HepG2 (cell line): ENCODE measurements at regions not wholly inside any gene's neighbourhood (a gene's known extent, or its start where the extent isn't known, plus 50 kb on each side); places are given as distances from the start of the nearest gene placed in this dataset.

Source experiments
- ATAC-seq: fragments of 200-7000 bp; cut with Tn5 transposase; 3 replicates; pipeline ENCODE4 v1.9.1; 2020; ENCODE audit warnings: mild to moderate bottlenecking, moderate library complexity
- BruUV-seq: library from RNA; stranded (reverse); fragments of 400-500 nt; replicated peaks from 2 replicates; lab custom pipeline; 2021; lab: Mats Ljungman, UMichigan
- CTCF ChIA-PET: fragments of 300-600 bp; formaldehyde crosslinking; extraction: SDS; loops from one replicate; lab custom pipeline; 2021; ENCODE audit warnings: low total read pairs, inconsistent platforms, low intra/inter-chr PET ratio; lab: Yijun Ruan, JAX
- POLR2A ChIA-PET: fragments of 350-600 bp; sonication (Branson Sonifier 250); formaldehyde crosslinking; loops from one replicate; lab custom pipeline; 2020; ENCODE audit warnings: antibody characterized with exemption, inconsistent platforms; lab: Yijun Ruan, JAX
- DNase-seq: peaks from one replicate; pipeline ENCODE4 v3.0.0-alpha.2; 2015; ENCODE audit warnings: low spot score
- FAIRE-seq: peaks from 3 replicates; lab custom pipeline; 2011; peaks lifted over from hg19 to GRCh38; lab: Jason Lieb, UNC
- H2AFZ ChIP-seq: one replicate; pipeline ENCODE4 v1.6.1; 2011; ENCODE audit warnings: low read length, inconsistent platforms
- H3K27ac ChIP-seq: fragments of 300-600 bp; 3 replicates; pipeline ENCODE4 v1.8.0; 2011; ENCODE audit warnings: mixed run types, mild to moderate bottlenecking, mixed read lengths, low read length, inconsistent platforms; ENCODE audit not compliant: insufficient read depth; ENCODE audit errors: extremely low read length
- H3K27me3 ChIP-seq, 2 experiments: fragments of 200-600 bp in 1 of 2; 2 replicates in 1 of 2; 3 replicates in 1 of 2; pipeline versions ENCODE4 v1.6.0 to v1.8.0; 2011; ENCODE audit warnings: low read length in 2 of 2, mild to moderate bottlenecking in 2 of 2, moderate library complexity in 2 of 2, inconsistent platforms in 1 of 2; ENCODE audit not compliant: insufficient read depth in 2 of 2, control insufficient read depth in 1 of 2
- H3K36me3 ChIP-seq, 2 experiments: fragments of 200-600 bp in 1 of 2; replicated peaks in 1 of 2; 2 replicates in 1 of 2; 3 replicates in 1 of 2; pipeline versions ENCODE4 v1.5.1 to v1.8.0; 2011; ENCODE audit warnings: low read length in 2 of 2, inconsistent platforms in 1 of 2; ENCODE audit not compliant: insufficient read depth in 2 of 2, control insufficient read depth in 1 of 2
- H3K4me1 ChIP-seq: 2 replicates; pipeline ENCODE4 v1.5.1; 2012; ENCODE audit warnings: low read length, inconsistent platforms; ENCODE audit not compliant: insufficient read depth
- H3K4me2 ChIP-seq: 2 replicates; pipeline ENCODE4 v1.6.0; 2011; ENCODE audit warnings: low read depth, low read length, inconsistent platforms
- H3K4me3 ChIP-seq, 3 experiments: fragments of 200-600 bp in 1 of 3; sonication (generic), shearing (Covaris generic) in 1 of 3; replicated peaks in 1 of 3; 2 replicates each; pipeline ENCODE4 v1.5.1; 2011 to 2016; ENCODE audit warnings: low read length in 3 of 3, inconsistent platforms in 2 of 3, low read depth in 2 of 3, mild to moderate bottlenecking in 2 of 3, control low read depth in 1 of 3, mixed read lengths in 1 of 3; ENCODE audit not compliant: insufficient read depth in 1 of 3
- H3K79me2 ChIP-seq: one replicate; pipeline ENCODE4 v1.6.1; 2011; ENCODE audit warnings: low read length, inconsistent platforms; ENCODE audit not compliant: insufficient read depth
- H3K9ac ChIP-seq: 2 replicates; pipeline ENCODE4 v1.6.0; 2011; ENCODE audit warnings: mild to moderate bottlenecking, low read depth, low read length, inconsistent platforms; ENCODE audit not compliant: insufficient read depth
- H3K9me3 ChIP-seq: 2 replicates; pipeline ENCODE4 v1.5.1; 2012; ENCODE audit warnings: mild to moderate bottlenecking, low read length
- H4K20me1 ChIP-seq: 2 replicates; pipeline ENCODE4 v1.6.0; 2011; ENCODE audit warnings: inconsistent platforms, mild to moderate bottlenecking, low read length, moderate library complexity; ENCODE audit not compliant: insufficient read depth
- GPBP1L1 ChIP-seq: sonication (generic); formaldehyde crosslinking; IDR thresholded peaks from 2 replicates; pipeline ENCODE4 v1.5.0; 2020; ENCODE audit warnings: mild to moderate bottlenecking, missing genetic modification reagents
- REXO4 ChIP-seq: sonication (generic); formaldehyde crosslinking; IDR thresholded peaks from 2 replicates; pipeline ENCODE4 v1.8.0; 2022; ENCODE audit warnings: missing genetic modification reagents, mild to moderate bottlenecking, borderline replicate concordance
- ZBED4 ChIP-seq: sonication (generic); formaldehyde crosslinking; IDR thresholded peaks from 2 replicates; pipeline ENCODE4 v1.4.0; 2020; ENCODE audit warnings: missing genetic modification reagents, borderline replicate concordance
- ZBTB40 ChIP-seq, 2 experiments: fragments of 450-650 bp in 1 of 2; sonication (generic) in 1 of 2; formaldehyde crosslinking in 1 of 2; IDR thresholded peaks; 2 replicates each; pipeline versions ENCODE4 v1.6.1 to v1.8.0; 2016 to 2022; ENCODE audit warnings: antibody characterized with exemption in 1 of 2, mild to moderate bottlenecking in 1 of 2, missing genetic modification reagents in 1 of 2
- ZNF18 ChIP-seq: sonication (generic); formaldehyde crosslinking; IDR thresholded peaks from 2 replicates; pipeline ENCODE4 v1.8.0; 2022; ENCODE audit warnings: mild to moderate bottlenecking, missing genetic modification reagents; ENCODE audit not compliant: insufficient replicate concordance
- ZNF350 ChIP-seq: sonication (generic); formaldehyde crosslinking; IDR thresholded peaks from 2 replicates; pipeline ENCODE4 v1.4.0; 2020; ENCODE audit warnings: mild to moderate bottlenecking, low read depth, missing genetic modification reagents, borderline replicate concordance
- ZNF816 ChIP-seq: sonication (generic); formaldehyde crosslinking; IDR thresholded peaks from 2 replicates; pipeline ENCODE4 v1.8.0; 2022; ENCODE audit warnings: missing genetic modification reagents, mild to moderate bottlenecking, borderline replicate concordance
- WGBS: methylation state at CpG from one replicate; pipeline ENCODE4 v1.1.6; 2017; ENCODE audit warnings: low lambda C conversion rate; 5-methylcytosine and 5-hydroxymethylcytosine counted together
- in situ Hi-C: cut with HindIII; loops from 2 replicates; pipeline ENCODE4 v1.10.0; 2017; ENCODE audit warnings: low pct_unique_long_range_greater_than_20kb; ENCODE audit not compliant: extremely low pct_ligation_motif_present
- intact Hi-C: fragments of 100-400 bp; cut with micrococcal nuclease; formaldehyde crosslinking; loops from one replicate; pipeline ENCODE4 v1.10.0; 2022; ENCODE audit not compliant: unreplicated experiment

GRCh38 chr12:126930234-126930633 is 1336.7 kb upstream of the TMEM132C start:
- intact Hi-C loops (no loop called here), in situ Hi-C loops (no loop called here)
- no peak overlapping the region for H3K27ac ChIP-seq
- H3K4me2 ChIP-seq: no peak overlapping the region
- 55% methylated on average over 13 of the region's 13 CpGs for WGBS
- no peaks in the 10 kb centered on the region for H3K79me2 ChIP-seq
- H3K9me3 ChIP-seq: peaks cover 44% of the 10 kb centered on the region
- H3K4me1 ChIP-seq: no peaks in the 10 kb centered on the region
- H3K4me3 ChIP-seq: no peak overlapping the region
- DNase-seq: no peak
- no peaks in the 10 kb centered on the region for H3K36me3 ChIP-seq
- H3K27me3 ChIP-seq: no peaks in the 10 kb centered on the region
- ChIA-PET POLR2A (no interaction called here), CTCF (no interaction called here)
- H3K9ac ChIP-seq: no peak overlapping the region
- no peaks in the 10 kb centered on the region for H4K20me1 ChIP-seq
- BruUV-seq: no TSS peak
- no peak overlapping the region for H2AFZ ChIP-seq
- ATAC-seq: no peak
- no peak for FAIRE-seq
- TF ChIP-seq ZNF816 (no peak), GPBP1L1 (CRISPR knock-in tag) (no peak), REXO4 (CRISPR knock-in tag) (no peak), ZBTB40 (IDR thresholded peaks at IDR 0.05) (no peak), ZBTB40 (CRISPR knock-in tag; IDR thresholded peaks at IDR 0.05) (no peak), ZBED4 (CRISPR knock-in tag) (no peak), ZNF350 (no peak), ZNF18 (CRISPR knock-in tag) (no peak)
